D721Med (cell line): ENCODE measurements at regions not wholly inside any gene's neighbourhood (a gene's known extent, or its start where the extent isn't known, plus 50 kb on each side); places are given as distances from the start of the nearest gene placed in this dataset.

Experiments
- DNase-seq: peaks from one replicate; pipeline ENCODE4 v3.0.0; 2011; ENCODE audit warnings: low spot score; ENCODE audit not compliant: insufficient read length
- FAIRE-seq: peaks from 2 replicates; lab custom pipeline; 2011; peaks lifted over from hg19 to GRCh38; lab: Jason Lieb, UNC
- TF ChIP-seq, protein P1 (sequence below): IDR thresholded peaks from 2 replicates; pipeline ENCODE4 v1.5.1; 2012; ENCODE audit warnings: mild to moderate bottlenecking, control low read depth; ENCODE audit not compliant: insufficient read depth; ENCODE audit errors: missing control alignments

- FAIRE-seq, result no peak
Observed at GRCh38 chr1:22327411-22327810, 124.2 kb upstream of the ZBTB40 start.

DNA sequence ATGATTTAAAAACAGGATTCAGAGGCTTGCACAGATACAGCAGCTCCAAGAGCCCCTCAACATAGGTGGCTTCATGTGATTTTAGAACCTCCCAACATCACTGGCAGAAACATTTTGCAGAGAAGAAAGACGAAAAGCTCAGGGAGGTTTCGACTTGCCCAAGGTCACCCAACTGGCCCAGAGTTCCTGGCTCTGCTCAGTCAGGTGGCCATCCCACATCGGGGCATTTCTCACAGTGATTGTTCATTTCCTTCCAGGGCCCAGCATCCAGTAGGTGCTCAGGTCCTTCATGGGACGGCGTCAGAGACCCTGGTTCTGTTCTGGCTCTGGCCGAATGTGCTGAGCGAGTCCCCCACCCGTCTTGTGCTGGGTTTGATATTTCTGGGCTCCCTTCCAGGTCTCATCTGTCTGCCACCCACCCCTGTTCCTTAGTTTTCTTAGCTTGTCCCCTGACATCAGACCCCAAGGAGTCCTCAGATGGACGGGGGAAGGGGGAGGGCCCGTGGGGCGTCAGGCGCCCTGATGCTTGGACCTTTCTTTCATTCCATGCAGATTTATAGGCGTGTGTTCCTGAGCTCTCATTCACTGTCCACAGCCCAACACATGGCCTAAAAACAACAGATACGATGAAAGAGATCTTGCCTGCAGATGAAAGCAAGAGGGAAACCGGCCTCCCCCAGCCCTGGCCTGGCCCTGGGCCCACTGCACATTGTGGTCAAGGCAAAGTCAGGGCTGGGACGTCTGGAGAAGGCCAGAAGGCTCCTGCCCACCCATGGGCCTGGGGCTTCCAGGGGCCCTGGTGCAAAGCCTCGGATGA is 123.1 kb upstream of the ZBTB40 start:
- FAIRE-seq (no peak), DNase-seq (no peak)
- TF ChIP-seq, protein P1, sequence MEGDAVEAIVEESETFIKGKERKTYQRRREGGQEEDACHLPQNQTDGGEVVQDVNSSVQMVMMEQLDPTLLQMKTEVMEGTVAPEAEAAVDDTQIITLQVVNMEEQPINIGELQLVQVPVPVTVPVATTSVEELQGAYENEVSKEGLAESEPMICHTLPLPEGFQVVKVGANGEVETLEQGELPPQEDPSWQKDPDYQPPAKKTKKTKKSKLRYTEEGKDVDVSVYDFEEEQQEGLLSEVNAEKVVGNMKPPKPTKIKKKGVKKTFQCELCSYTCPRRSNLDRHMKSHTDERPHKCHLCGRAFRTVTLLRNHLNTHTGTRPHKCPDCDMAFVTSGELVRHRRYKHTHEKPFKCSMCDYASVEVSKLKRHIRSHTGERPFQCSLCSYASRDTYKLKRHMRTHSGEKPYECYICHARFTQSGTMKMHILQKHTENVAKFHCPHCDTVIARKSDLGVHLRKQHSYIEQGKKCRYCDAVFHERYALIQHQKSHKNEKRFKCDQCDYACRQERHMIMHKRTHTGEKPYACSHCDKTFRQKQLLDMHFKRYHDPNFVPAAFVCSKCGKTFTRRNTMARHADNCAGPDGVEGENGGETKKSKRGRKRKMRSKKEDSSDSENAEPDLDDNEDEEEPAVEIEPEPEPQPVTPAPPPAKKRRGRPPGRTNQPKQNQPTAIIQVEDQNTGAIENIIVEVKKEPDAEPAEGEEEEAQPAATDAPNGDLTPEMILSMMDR, result no peak

More at GRCh38 chr1:22327411-22327810, 124.2 kb upstream of the ZBTB40 start:
- TF ChIP-seq, protein P1, result no peak
- no peak for DNase-seq

DNA sequence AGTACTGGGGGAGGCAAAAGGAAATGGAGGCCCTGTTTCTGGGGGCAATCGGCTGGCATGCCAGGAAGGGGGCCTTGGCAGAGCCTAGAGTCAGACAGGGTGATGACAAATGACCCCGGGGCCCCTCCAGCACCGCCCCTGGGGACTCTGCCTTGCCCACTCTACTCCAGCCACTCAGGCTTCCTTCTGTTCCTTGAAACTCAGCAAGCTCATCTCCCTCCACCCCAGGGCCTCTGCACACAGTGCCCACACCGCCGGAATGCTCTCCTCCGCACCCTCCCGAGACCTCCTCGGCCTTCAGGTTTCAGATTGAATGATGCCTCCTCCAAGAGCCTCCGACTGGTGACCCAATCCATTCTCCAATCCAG is 122.5 kb upstream of the ZBTB40 start:
- DNase-seq (no peak), FAIRE-seq (no peak)
- TF ChIP-seq, protein P1, result no peak

DNA sequence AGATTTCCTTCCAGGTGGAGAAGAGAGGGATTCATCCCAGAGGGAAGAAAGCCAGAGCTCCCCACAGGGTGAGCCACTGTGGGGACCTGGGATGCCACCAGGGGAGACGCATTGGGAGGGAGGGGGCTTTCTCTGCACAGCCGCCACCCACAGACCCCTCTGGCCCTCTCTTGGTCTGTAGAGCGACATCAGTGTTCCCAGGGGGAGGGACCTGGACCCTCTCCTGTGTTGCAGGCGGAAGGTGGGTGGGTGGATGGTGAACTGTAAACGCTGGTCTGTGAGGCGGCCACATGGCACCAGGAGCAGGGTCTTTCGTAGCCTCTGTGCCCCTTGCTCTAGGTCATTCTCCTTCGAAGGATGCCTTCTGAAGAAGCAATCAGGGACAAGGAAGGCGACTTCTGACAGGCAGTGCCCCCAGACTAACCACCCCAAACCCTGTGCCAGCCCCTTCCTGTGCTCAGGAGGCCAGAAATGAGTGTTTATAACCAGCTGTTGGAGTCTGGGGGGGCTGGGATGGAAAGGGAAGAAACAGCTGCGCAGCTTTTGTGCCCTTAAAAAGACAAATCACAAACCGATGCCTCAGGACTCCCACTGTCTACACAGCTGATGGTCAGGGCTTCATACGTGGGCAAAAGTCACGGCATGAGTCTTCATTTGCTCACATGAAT is 121.4 kb upstream of the ZBTB40 start:
- FAIRE-seq (no peak), DNase-seq (no peak)
- TF ChIP-seq, protein P1, result no peak

DNA sequence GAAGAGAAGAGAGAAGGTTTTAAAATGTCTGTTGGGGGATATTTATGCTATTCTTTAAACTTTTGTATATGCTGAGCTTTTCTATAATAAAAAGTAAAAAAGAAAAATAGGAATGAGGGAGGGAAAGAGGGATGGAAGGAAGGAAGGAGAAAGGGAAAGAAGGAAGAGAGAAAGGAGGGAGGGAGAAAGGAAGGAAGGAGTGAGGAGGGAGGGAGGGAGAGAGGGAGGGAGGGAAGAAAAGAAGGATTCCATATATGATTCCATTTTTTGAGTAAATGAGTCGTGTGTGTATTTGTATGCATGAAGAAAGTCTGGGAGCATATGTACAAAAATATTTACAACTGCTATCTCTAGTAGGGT is 120.9 kb upstream of the ZBTB40 start:
- DNase-seq (no peak), FAIRE-seq (no peak)
- TF ChIP-seq, protein P1, result no peak

GRCh38 chr1:22331618-22332423 is 119.8 kb upstream of the ZBTB40 start:
- TF ChIP-seq, protein P1, result no peak
- FAIRE-seq (no peak), DNase-seq (no peak)

- FAIRE-seq (no peak), DNase-seq (no peak)
- TF ChIP-seq, protein P1, result no peak
Observed at GRCh38 chr1:22332424-22332717, 119.3 kb upstream of the ZBTB40 start.
